Erythroblast (primary cell): ENCODE measurements at regions not wholly inside any gene's neighbourhood (a gene's known extent, or its start where the extent isn't known, plus 50 kb on each side); places are given as distances from the start of the nearest gene placed in this dataset.

Source experiments
- GATA1 ChIP-seq: IDR thresholded peaks from 2 replicates; pipeline ENCODE4 v1.6.1; 2011; ENCODE audit warnings: low read depth, mild to moderate bottlenecking, control low read depth, low read length, moderate library complexity
- POLR2A ChIP-seq: IDR thresholded peaks from 2 replicates; pipeline ENCODE4 v1.6.1; 2011; ENCODE audit warnings: mild to moderate bottlenecking, low read length

DNA sequence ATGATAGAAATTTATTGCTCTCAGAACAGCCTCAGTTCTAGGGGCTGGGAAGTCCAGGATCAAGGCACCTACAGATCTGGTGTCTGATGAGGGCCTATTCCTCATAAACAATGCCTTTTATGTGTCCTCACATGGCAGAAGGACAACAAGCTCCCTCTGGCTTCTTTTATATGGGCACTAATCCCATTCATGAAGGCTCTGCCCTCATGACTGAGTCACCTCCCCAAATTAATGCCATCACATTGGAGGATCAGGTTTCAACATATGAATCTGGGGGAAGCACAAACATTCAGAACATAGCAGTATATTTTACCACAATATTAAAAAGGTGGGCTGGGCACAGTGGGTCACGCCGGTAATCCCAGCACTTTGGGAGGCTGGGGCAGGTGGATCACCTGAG lies 58.5 kb upstream of the CCN6 start:
- TF ChIP-seq POLR2A (no peak), GATA1 (no peak)
